Inferior parietal cortex (tissue), 1 donor: ENCODE measurements at regions not wholly inside any gene's neighbourhood (a gene's known extent, or its start where the extent isn't known, plus 50 kb on each side); places are given as distances from the start of the nearest gene placed in this dataset.

ENCODE experiments used
- DNase-seq: peaks from one replicate; pipeline ENCODE4 v3.0.0-alpha.2; 2016; ENCODE audit errors: extremely low spot score

DNA sequence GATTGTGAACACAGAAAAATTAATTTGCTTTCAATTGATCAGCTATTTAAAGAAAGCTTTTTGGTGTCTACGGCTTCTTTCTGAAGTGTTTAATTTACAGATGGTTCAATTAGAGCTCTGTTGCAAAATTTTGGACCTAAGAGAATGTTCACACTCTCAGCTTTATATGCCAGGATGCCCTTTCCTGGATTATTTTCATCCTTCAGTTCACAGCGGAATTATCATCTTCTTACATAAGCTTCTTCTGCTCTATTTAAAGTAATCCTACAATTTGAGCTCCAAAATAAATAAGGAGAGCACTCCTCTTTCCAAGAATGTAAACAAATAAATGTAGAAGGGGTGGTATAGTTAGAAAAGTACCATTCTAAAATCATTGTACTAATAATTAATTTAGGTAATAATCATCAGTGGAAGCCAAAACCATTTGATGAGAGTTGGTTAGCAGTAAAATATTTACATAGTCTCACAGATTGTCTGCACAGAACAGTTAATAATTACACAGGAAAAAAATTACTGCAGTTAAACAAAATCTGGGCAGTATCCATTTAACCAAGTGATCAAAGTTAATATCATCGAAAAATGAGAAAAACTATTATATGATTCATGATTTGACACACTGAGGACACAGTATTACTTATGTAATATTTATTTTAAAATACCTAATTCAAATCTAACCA, 298.0 kb upstream of the TMEM229A start:
- DNase-seq: no peak

DNA sequence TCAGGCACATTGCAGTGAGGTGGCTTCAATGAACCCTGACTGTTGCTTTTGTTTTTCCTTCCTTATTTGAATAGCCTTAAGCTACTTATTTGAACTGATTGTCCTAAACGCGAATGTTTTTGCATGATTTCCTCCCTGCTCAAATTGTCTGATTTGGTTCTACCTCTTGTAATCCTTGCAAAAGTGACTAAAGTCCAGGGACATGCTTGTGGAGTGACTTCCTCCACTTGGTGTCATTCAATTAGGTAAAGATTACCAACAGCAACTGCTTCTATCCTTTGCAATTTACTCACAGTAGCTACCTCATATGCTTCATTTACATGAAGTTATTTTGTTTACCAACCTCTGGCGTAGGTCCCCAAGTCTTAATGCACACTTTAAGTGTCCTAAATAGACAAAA, 295.9 kb upstream of the TMEM229A start:
- DNase-seq: no peak

DNA sequence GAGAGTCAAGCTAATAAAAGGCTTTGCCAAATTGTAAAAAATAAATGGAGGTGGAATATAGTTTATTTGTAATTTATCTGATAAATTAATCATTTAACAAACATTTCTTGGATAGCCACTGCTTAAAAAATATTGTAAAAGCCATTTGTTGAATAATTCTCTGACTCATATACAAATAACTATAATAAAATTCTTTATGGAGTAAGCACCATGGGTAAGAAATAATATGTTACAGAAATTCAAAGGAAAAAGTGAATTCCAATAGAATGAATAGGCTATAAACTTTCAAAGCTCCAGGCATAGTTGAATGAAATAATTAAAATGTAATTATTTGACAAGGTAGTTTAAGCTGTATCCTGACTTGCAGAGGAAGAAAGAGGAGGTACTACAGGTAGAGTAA, 291.4 kb upstream of the TMEM229A start:
- DNase-seq: no peak

DNA sequence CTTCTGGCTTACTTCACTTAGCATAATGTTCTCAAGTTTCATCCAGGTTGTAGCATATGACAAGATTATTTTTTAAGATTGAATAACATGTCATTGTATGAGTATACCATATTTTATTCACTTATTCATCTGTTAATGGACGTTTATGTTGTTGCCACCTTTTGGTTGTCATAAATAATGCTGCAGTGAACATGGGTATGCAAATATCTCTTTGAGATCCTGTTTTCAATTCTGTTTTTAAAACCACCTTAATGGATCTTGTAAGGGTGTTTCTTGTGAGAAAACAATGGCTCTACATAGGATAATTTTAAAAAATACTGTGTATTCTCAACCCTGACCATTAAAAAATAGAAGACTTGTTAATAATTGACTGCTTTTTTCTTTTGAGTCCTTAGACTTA, 290.7 kb upstream of the TMEM229A start:
- DNase-seq: no peak

DNA sequence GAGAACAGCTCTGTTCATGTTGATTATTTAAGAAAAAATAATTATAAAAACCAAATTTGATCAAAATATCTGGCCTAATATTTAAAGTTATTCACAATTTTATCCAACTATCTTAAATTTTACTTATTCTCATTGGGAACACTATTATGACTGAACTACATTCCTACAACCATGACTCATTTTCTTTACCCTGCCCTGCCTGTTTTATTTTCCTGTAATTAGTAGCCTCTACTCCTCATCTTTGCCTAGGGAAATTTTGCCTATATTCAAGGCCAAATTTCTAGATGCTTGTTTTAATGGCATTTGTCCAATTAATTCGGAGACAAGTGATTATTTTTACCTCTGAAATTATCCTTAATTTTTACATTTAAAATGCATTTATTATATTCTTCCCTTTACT, 289.7 kb upstream of the TMEM229A start:
- no peak for DNase-seq

DNA sequence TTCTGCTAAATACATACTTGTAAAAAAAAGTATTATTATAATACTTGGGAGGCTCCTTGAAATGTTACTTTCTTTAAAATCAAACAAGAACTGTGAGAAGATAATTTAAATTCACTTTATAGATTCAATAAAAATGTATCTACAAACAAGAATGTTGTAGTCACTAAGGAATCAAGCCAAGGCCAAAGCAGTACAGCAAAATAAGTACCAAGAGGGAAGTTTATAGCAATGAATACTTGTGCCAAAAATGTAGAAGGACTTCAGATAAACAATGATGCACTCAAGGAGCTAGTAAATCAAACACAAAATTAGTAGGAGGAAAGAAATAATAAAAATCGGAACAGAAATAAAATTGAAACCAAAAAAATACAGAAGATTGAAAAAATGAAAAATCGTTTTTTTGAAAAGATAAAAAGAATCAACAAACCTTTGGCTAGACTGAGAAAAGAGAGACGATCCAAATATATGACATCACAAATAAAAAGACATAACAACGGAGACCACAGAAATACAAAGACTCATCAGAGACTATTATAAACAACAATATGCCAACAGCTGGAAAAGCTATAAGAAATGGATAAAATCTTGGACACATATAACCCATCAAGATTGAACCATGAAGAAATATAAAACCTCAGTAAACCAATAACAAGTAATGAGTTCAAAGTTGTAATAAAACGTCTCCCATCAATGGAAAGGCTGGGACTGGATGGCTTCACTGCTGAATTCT, 286.0 kb upstream of the TMEM229A start:
- no peak for DNase-seq

DNA sequence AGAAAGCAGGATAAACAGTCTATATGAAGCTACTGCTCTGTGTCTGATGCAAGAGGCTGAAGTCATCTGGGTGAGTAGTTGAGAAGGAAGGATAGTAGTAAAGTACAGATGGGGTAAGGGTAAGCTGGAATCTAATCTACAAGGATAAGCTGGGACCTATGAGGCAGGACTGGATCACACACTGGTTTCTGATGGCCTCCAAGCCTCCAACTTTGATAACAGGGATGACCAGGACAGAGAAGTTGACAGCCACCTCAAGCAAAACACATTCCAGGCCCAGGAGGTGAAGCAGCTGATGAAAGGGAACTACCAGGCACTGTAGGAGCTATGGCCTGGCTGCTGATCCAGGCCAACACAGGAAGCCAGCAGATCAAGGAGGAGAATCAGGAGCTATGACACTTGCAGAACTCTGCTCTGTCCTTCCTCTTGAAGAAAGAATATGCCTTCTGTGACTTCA, 278.1 kb upstream of the TMEM229A start:
- DNase-seq: no peak

DNA sequence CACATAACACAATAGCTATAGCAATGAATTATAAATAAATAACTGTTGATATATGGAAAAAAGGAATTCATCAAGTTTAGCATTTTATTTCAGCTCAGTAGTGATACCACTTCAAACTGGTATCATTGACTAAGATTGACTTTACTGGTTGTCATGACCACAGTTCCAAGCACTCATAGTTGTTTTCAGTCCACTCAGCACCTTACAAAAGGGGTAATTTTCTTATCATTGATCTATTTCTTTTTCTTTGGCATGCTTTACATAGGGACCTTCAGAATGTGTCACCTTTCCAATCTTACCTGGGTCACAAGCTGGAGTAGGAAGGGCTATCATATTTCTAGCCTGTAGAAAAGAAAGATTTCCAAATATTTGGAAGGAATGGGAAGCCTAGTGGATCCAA, 275.5 kb upstream of the TMEM229A start:
- no peak for DNase-seq

DNA sequence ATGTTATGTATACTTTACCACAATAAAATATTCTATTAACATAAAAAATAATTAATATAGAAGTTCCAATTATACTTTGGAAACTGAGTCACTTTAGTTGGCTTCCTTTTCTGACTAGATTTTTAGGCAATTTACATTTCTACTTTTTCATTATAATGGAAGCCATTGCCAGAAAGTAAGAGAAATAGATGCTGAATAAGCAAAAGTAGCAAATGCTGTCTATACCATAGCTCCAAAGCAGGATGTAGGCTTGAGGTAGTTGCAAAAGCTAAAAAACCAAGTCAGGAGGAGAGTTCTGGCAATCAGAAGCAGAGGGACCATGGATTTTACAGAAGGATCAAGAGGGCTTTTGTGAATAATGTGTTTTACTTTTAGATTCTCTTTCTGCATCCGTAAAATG, 262.4 kb upstream of the TMEM229A start:
- DNase-seq: no peak

DNA sequence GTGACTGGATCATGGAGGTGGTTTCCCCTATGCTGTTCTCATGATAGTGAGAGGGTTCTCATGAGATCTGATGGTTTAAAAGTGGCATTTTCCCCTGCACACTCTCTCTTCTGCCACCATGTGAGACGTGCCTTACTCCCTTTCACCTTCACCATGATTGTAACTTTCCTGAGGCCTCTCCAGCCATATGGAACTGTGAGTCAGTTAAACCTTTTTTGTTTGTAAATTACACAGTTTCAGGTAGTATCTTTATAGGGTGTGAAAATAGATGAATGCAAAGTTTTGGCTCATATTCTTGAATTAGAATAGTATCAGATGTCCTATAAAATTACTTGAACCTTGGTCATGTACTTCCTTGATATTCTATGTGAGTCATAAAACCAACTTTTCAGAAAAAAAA, 252.1 kb upstream of the TMEM229A start:
- no peak for DNase-seq

DNA sequence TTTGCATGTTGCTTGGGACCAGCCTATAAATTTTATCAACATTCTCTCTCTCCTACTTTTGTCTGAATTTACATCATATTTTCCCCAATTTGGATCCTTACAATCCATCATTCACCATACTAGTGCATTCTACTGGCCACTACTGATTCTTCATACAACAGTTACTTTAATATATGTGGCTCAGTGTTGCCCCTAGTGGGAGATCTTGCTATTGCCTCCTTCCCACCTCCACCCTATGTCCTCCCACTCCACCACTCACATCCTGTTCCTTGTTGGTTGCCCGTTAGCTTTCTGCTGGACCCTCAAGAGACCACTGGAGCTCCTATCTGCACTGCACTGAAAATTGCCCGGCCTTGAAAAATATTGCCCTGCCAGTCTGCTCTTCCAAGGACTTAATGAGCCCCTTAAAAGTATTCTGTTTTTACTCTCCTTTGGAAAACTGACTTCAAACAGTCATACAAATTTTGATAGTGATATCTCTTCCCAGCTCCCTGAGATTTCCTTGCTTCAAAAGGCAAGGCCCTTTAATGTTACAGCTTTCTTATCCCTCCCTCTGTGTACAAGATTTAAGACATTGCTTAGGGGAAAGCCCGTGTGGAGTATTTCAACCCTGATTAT, 243.2 kb upstream of the TMEM229A start:
- no peak for DNase-seq

DNA sequence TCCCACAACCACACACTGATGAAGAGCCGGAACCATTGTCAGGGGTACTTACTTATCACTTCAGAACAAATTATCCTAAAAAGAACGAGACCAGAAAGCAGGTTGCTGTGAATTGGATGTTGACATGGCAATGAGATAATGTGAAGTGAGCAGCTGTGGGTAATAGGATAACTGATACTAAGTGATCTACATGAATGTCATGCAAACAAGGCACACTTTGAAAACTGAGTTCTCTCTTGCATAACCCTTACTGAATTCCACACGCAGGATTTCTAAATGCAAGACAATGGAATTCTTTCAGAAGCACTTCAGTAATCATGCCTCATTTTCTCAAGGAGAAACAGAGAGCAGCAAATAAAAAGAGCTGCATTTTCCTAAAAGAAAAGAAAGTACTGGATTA, 242.5 kb upstream of the TMEM229A start:
- DNase-seq: no peak

DNA sequence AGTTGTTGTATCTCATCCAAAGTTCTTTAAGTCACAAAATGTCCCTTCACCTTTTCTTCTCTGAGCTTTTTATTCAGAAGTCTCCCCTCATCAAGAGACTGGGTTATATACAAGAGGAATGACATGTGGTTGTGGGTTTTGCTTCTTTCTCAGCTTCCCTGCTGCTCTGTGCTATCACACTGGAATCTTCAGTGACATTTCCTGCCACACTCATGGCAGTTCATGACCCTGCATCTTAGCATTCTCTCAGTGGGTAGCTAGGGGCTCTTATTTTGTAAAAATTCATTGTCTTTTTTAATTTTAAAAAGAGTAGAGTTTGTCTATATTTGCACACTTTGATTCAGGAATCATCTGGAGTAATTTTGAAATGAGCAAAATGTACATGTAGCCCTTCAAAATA, 236.9 kb upstream of the TMEM229A start:
- DNase-seq: no peak

DNA sequence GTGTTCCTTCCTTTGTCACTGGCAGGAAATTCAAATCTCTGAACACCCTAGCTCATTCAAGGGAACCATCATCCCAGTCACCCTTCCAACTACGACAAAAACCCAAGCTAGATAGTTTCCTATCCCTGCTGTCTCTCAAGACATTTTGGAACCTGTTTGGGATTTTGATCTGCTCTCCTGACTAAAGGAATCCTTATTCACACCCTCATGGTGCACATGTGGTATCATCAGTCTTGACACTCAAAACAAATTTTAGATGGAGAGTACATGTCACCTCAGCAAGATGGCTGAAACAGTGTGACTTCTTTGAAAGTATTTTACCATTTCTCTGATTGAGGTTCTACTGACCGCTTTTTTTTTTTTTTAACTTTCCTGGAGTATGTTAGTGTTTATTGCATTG, 234.3 kb upstream of the TMEM229A start:
- DNase-seq: no peak

DNA sequence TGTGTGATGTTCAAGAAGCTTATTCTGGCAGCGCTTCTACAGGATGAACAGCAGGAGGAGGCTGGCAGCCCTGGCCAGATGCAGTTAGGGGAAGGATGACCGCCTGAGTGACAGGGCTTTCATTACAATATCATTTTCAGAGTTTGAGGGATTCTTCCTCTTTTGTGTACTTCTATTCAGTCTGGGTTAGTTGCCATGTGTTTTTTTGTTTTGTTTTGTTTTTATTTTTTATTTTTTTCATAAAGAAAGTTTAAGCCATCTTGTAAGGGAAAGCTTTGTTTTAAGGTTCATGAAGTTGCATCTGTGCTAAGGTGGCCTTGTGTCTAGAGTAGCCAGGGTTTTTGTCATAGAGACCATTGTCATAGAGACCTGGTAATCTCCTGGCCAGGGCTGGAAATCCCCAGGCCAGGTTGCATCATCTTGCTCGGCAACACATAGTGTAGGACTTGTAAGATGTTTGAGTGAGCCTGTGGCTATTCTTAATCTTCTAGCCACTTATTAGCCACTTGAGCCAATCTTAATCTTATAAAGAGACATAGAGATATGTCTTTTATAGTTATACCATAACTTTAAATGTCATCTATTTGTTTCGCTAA, 230.5 kb upstream of the TMEM229A start:
- DNase-seq: no peak

DNA sequence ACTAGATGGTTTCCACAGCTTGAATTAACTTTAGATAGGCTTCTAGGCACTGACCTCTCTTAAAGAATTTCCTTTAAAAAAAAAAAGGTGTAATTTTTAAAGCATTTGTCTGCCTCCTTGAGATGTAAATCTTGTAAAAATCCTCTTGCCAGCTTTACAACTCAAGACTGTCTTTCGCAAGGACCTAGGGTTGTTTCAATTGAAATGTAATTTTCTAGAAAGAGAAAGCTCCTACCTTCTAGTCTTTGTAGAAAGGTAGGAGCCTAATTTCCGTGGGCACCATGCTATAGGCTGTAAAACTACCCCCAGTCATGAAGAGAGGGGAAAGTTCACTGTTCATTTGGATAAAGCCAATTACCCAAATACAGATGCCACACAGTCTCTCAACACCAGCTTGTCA, 228.8 kb upstream of the TMEM229A start:
- DNase-seq: no peak

DNA sequence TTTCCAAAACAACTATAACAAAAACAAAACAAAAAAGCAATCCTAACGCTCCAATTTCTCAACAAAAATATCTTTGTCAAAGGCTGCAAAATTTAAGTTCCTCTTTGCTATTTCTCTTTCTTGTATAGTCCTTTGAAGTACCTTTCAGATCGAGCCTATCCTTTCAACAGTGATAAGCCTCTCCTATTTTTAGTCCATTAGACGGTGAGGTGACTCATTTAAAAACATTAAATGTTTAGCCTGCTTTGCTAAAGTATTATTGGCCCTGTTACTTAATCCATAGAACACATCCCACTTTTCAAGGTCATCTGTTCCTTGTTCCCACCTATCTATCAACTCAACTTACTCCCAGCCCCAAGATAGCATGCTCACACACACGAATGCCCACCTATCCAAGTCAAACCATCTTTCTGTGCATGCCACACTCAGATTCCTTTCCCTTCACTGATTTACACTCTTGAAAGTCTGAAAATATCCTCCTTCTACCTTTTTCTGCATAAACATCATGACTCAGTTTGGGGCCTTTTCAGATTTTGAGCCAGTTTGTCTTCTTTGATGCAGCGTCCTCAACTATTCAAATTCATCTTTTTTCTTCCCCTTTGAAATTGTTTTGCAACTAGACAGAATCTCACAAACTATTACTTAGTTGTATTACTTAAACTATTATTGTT, 224.9 kb upstream of the TMEM229A start:
- DNase-seq: no peak

DNA sequence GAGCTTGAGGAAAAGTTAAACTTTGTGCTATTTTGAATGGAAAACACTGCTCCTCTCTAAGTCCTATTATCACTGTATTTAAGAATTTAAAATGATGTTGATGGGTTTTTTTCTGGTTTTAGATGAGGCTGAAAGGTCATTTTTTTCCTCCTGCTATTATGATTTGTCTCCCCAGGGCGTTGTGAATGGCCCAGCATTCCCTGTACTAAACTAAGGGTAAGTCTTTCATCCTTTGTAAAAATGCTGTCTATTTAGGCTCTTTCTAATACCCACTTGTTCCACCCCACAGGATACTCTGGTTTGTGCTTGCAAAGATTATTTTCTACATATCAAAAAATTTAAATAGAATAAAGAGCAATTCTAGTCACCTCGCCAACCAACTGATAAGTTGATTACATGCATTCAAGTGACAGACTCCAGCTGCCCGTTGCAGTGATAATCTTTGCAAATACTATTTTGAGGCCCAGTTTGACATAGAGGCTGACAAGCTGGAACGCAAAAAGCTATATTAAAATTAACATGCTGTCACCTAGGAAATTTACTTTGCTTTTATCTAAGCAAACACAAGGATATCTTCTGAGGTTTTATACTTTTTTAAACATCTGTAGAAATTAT, 222.3 kb upstream of the TMEM229A start:
- DNase-seq: no peak

DNA sequence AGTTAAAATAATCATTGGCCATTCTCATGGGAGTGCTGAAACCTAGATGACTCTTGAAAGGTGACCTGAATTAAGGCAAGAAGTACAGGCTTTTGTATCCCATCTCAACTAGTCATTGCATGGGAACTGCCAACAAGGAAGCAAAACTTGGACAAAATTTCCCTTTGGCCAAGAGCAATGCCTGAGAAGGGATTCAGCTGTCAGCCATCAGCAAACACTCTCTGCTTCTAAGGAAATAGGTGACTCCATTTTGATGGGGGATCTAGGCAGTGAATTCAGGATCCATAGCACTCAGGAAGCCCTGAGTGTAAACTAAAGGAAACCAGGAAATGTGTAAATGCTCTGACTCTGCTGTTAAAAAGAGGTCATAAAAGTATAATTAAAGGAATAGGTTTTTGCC, 221.5 kb upstream of the TMEM229A start:
- no peak for DNase-seq

DNA sequence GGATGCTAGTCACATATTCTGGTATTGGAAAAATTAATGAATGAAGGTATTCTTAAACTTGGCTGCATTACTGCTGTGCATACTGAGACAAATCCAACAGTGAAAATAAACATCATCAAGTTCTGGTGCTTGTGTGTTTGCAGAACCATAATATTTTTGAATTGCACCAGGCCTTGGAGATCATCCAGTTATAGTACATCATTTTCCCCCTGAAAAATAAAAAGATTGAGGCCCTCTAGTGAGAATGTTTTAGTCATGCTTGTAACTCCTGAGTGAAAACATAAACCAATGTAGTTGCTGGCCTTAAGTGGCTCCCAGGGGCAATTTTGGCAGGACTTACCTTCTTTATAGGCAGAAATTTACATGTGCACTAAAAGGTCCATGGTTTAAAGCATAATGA, 218.8 kb upstream of the TMEM229A start:
- DNase-seq: no peak

DNA sequence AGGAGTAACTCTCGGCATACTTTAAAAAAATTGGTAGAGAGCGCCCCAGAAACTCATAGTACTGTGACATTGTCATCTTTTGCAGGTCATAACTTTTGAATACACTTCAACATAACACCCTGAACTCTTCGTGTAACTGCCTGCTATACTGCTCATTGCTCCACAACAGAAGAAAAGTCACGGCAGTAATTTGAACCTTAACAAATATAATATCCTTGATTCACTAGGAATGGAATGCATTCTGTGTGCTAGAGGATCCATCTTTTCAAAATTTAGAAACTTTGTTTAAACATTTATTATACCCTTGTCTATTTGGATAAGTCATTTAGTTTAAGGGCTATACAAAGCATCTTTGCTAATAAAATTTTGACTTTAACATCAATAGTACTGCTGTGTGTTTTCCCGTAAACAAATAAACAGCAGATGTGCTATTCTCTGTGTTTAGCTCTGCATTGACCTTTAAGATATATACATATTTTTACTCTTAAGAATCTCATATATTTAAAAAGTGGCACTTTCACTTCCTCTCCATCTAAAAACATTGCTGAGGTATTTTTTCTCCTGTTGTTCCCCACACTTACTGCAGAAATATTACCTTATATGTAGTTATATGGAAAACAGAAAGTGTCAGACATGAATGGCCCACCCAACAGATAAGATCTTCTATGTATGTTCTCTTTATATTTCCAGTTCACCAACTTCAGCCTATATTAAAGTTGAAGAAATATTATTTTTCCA, 217.6 kb upstream of the TMEM229A start:
- DNase-seq: no peak
